GM12878 (cell line): ENCODE measurements at regions not wholly inside any gene's neighbourhood (a gene's known extent, or its start where the extent isn't known, plus 50 kb on each side); places are given as distances from the start of the nearest gene placed in this dataset.

Source experiments
- ATAC-seq: fragments of 200-7000 bp; cut with Tn5 transposase; 3 replicates; pipeline ENCODE4 v1.9.1; 2020; ENCODE audit warnings: mild to moderate bottlenecking, moderate library complexity
- BruUV-seq: library from RNA; stranded (reverse); fragments of 400-500 nt; replicated peaks from 2 replicates; lab custom pipeline; 2021; lab: Mats Ljungman, UMichigan
- CTCF ChIA-PET: fragments of 300-600 bp; sonication (Branson Sonifier 250); formaldehyde crosslinking; extraction: SDS; loops from one replicate; lab custom pipeline; 2021; ENCODE audit warnings: inconsistent platforms; lab: Yijun Ruan, JAX
- POLR2A ChIA-PET: fragments of 350-600 bp; formaldehyde crosslinking; extraction: SDS; loops from one replicate; lab custom pipeline; 2021; ENCODE audit warnings: inconsistent platforms; lab: Charles Lee
- RAD21 ChIA-PET: fragments of 300-600 bp; sonication (Branson Sonifier 250); formaldehyde crosslinking; loops from one replicate; lab custom pipeline; 2023; ENCODE audit warnings: antibody characterized with exemption; ENCODE audit not compliant: unreplicated experiment; lab: Charles Lee
- SMC1A ChIA-PET: fragments of 300-600 bp; sonication (Branson Sonifier 250); formaldehyde crosslinking; loops from one replicate; lab custom pipeline; 2023; ENCODE audit not compliant: unreplicated experiment, uncharacterized antibody; lab: Charles Lee
- DNase-seq: peaks from one replicate; pipeline ENCODE4 v3.0.0-alpha.2; 2011; ENCODE audit warnings: low read depth, low spot score
- FAIRE-seq: peaks from 3 replicates; lab custom pipeline; 2011; peaks lifted over from hg19 to GRCh38; lab: Jason Lieb, UNC
- H2AFZ ChIP-seq: 2 replicates; pipeline ENCODE4 v1.6.0; 2011; ENCODE audit warnings: low read depth, low read length, control low read depth; ENCODE audit not compliant: control insufficient read depth
- H3K27ac ChIP-seq: 2 replicates; pipeline ENCODE4 v1.5.1; 2011; ENCODE audit warnings: control low read depth; ENCODE audit not compliant: control insufficient read depth, insufficient read depth
- H3K27me3 ChIP-seq, 2 experiments: replicated peaks in 1 of 2; 2 replicates each; pipeline versions ENCODE4 v1.6.0 to v1.6.1; 2011; ENCODE audit warnings: low read length in 1 of 2; ENCODE audit not compliant: control insufficient read depth in 2 of 2, insufficient read depth in 2 of 2
- H3K36me3 ChIP-seq, 2 experiments: 2 replicates each; pipeline ENCODE4 v1.5.1; 2011; ENCODE audit warnings: low read length in 1 of 2; ENCODE audit not compliant: control insufficient read depth in 2 of 2, insufficient read depth in 2 of 2
- H3K4me1 ChIP-seq: 2 replicates; pipeline ENCODE4 v1.6.1; 2011; ENCODE audit warnings: mild to moderate bottlenecking, low read length, moderate library complexity, mixed read lengths; ENCODE audit not compliant: control insufficient read depth, insufficient read depth
- H3K4me2 ChIP-seq: 2 replicates; pipeline ENCODE4 v1.6.0; 2011; ENCODE audit warnings: control low read depth; ENCODE audit not compliant: control insufficient read depth, insufficient read depth
- H3K4me3 ChIP-seq: fragments of 200-600 bp; sonication (generic); 2 replicates; pipeline ENCODE4 v1.5.1; 2016
- H3K79me2 ChIP-seq: 2 replicates; pipeline ENCODE4 v1.6.0; 2011; ENCODE audit warnings: low read length; ENCODE audit not compliant: control insufficient read depth, insufficient read depth
- H3K9ac ChIP-seq: 2 replicates; pipeline ENCODE4 v1.8.0; 2011; ENCODE audit warnings: low read length, control low read depth, mixed read lengths; ENCODE audit not compliant: control insufficient read depth, insufficient read depth
- H3K9me3 ChIP-seq: replicated peaks from 3 replicates; pipeline ENCODE4 v1.5.1; 2011; ENCODE audit warnings: mild to moderate bottlenecking, low read length; ENCODE audit not compliant: control insufficient read depth, insufficient read depth
- H4K20me1 ChIP-seq: 2 replicates; pipeline ENCODE4 v1.6.0; 2011; ENCODE audit not compliant: control insufficient read depth, insufficient read depth
- ASH2L ChIP-seq: fragments of 300-600, 200-600 bp; sonication (generic); IDR thresholded peaks from 2 replicates; pipeline ENCODE4 v1.6.1; 2017; ENCODE audit warnings: low read depth, mild to moderate bottlenecking, borderline replicate concordance
- KDM1A ChIP-seq: fragments of 200-600 bp; sonication (generic); IDR thresholded peaks from 2 replicates; pipeline ENCODE4 v1.6.1; 2016; ENCODE audit warnings: borderline replicate concordance
- MTA2 ChIP-seq: fragments of 450-650 bp; IDR thresholded peaks from 2 replicates; pipeline ENCODE4 v1.6.1; 2016; ENCODE audit warnings: low read depth, mild to moderate bottlenecking, moderate library complexity
- NFIC ChIP-seq: IDR thresholded peaks from 2 replicates; pipeline ENCODE4 v1.6.1; 2012; ENCODE audit warnings: low read depth, mild to moderate bottlenecking, inconsistent platforms, low read length, moderate library complexity
- NRF1 ChIP-seq: conservative IDR thresholded peaks from 2 replicates; pipeline ENCODE4 v1.6.1; 2011; ENCODE audit warnings: mild to moderate bottlenecking, low read depth, low read length, improper control_type of control experiment
- RCOR1 ChIP-seq: conservative IDR thresholded peaks from 2 replicates; pipeline ENCODE4 v1.6.1; 2012; ENCODE audit warnings: low read depth, low read length, improper control_type of control experiment
- RUNX3 ChIP-seq: IDR thresholded peaks from 2 replicates; pipeline ENCODE4 v1.6.1; 2012; ENCODE audit warnings: low read length, inconsistent platforms
- SKIL ChIP-seq: fragments of 450-650 bp; IDR thresholded peaks from 2 replicates; pipeline ENCODE4 v1.6.1; 2017; ENCODE audit warnings: mild to moderate bottlenecking, low read depth, inconsistent platforms; ENCODE audit not compliant: poor library complexity, severe bottlenecking
- TCF7 ChIP-seq: IDR thresholded peaks from 2 replicates; pipeline ENCODE4 v1.6.1; 2014; ENCODE audit warnings: antibody characterized with exemption, borderline replicate concordance
- YY1 ChIP-seq: IDR thresholded peaks from 2 replicates; pipeline ENCODE4 v1.6.1; 2011; ENCODE audit warnings: low read depth, mild to moderate bottlenecking, low read length
- ZSCAN29 ChIP-seq: fragments of 450-650 bp; IDR thresholded peaks from 2 replicates; pipeline ENCODE4 v1.6.1; 2017; ENCODE audit warnings: mild to moderate bottlenecking, moderate library complexity
- WGBS: methylation state at CpG from one replicate; pipeline ENCODE4 v1.1.6; 2016; ENCODE audit warnings: low lambda C conversion rate; ENCODE audit not compliant: insufficient replicate concordance, insufficient coverage; ENCODE audit errors: missing lambda C conversion rate; 5-methylcytosine and 5-hydroxymethylcytosine counted together
- in situ Hi-C: fragments of 300-500 bp; cut with MboI; formaldehyde crosslinking; loops from 9 replicates; pipeline ENCODE4 v1.14.3; 2018; ENCODE audit warnings: mixed read lengths
- intact Hi-C: fragments of 100-400 bp; cut with micrococcal nuclease; formaldehyde crosslinking; loops from one replicate; pipeline ENCODE4 v1.14.2; 2022; ENCODE audit not compliant: unreplicated experiment
- TF ChIP-seq, protein P1 (sequence below): fragments of 450-650 bp; formaldehyde crosslinking; IDR thresholded peaks from 2 replicates; pipeline ENCODE4 v1.4.0; 2022; ENCODE audit warnings: mild to moderate bottlenecking, moderate library complexity
- TF ChIP-seq, protein P2 (sequence below): IDR thresholded peaks from 2 replicates; pipeline ENCODE4 v1.6.1; 2011; ENCODE audit warnings: low read depth, low read length, improper control_type of control experiment, borderline replicate concordance

DNA sequence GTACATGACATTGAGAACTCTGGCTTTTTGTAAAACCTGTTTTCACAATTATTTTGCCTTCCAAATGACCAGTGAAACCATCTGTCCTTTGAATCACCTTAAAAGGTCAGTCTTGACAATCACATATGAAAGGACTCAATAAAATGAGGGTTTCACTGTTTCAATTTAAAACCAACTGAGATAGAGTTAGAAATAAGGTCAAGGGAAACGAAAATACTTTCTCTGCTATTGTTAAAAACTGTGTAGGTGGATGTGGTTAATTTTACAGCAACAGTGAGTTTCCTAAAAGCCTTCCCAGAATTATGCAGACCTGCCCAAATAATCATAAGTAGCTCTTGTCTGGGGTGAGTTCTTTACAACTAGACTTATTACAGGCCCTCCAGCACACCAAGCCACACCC is 839.9 kb downstream of the RAB28 start:
- WGBS, result 0% methylated on average over 1 of the region's 1 CpG
- POLR2A ChIA-PET, result no interaction called here

GRCh38 chr4:12636191-12636590 is 847.9 kb downstream of the RAB28 start:
- Histone ChIP-seq H2AFZ (no peak overlapping the region), H3K4me2 (no peak overlapping the region), H4K20me1 (no peaks in the 10 kb centered on the region), H3K36me3 (no peaks in the 10 kb centered on the region), H3K27me3 (no peaks in the 10 kb centered on the region), H3K9me3 (no peaks in the 10 kb centered on the region), H3K27ac (no peak overlapping the region), H3K79me2 (no peaks in the 10 kb centered on the region), H3K4me3 (no peak overlapping the region), H3K4me1 (no peaks in the 10 kb centered on the region), H3K9ac (no peak overlapping the region)
- no peak for FAIRE-seq
- in situ Hi-C loops, result loop anchor here (25.0 kb wide), 1 partner anchor 874 kb away; no protein-coding TSS in a partner anchor
- RAD21 ChIA-PET, result no interaction called here
- intact Hi-C loops, result no loop called here
- CTCF ChIA-PET, result no interaction called here
- WGBS, result 22% methylated on average over 5 of the region's 5 CpGs
- BruUV-seq, result no TSS peak
- no peak for DNase-seq
- POLR2A ChIA-PET, result no interaction called here
- no peak for ATAC-seq
- SMC1A ChIA-PET, result no interaction called here
- no peak for TF ChIP-seq TCF7
- no peak for TF ChIP-seq NRF1
- TF ChIP-seq, protein P1, sequence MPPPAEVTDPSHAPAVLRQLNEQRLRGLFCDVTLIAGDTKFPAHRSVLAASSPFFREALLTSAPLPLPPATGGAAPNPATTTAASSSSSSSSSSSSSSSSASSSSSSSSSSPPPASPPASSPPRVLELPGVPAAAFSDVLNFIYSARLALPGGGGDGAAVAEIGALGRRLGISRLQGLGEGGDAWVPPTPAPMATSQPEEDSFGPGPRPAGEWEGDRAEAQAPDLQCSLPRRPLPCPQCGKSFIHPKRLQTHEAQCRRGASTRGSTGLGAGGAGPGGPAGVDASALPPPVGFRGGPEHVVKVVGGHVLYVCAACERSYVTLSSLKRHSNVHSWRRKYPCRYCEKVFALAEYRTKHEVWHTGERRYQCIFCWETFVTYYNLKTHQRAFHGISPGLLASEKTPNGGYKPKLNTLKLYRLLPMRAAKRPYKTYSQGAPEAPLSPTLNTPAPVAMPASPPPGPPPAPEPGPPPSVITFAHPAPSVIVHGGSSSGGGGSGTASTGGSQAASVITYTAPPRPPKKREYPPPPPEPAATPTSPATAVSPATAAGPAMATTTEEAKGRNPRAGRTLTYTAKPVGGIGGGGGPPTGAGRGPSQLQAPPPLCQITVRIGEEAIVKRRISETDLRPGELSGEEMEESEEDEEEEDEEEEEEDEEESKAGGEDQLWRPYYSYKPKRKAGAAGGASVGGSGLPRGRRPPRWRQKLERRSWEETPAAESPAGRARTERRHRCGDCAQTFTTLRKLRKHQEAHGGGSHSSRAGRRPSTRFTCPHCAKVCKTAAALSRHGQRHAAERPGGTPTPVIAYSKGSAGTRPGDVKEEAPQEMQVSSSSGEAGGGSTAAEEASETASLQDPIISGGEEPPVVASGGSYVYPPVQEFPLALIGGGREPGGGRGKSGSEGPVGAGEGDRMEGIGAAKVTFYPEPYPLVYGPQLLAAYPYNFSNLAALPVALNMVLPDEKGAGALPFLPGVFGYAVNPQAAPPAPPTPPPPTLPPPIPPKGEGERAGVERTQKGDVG, result no peak
- no peak for TF ChIP-seq ASH2L
- TF ChIP-seq SKIL, result no peak
- TF ChIP-seq, protein P2, sequence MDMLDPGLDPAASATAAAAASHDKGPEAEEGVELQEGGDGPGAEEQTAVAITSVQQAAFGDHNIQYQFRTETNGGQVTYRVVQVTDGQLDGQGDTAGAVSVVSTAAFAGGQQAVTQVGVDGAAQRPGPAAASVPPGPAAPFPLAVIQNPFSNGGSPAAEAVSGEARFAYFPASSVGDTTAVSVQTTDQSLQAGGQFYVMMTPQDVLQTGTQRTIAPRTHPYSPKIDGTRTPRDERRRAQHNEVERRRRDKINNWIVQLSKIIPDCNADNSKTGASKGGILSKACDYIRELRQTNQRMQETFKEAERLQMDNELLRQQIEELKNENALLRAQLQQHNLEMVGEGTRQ, result no peak
- no peak for TF ChIP-seq KDM1A
- no peak for TF ChIP-seq ZSCAN29

More for the DNA sequence above, 839.9 kb downstream of the RAB28 start:
- RAD21 ChIA-PET, result no interaction called here
- Histone ChIP-seq H3K9me3 (no peaks in the 10 kb centered on the region), H3K79me2 (no peaks in the 10 kb centered on the region), H3K9ac (no peak overlapping the region), H4K20me1 (no peaks in the 10 kb centered on the region), H3K36me3 (no peaks in the 10 kb centered on the region), H3K4me2 (no peak overlapping the region), H3K4me1 (no peaks in the 10 kb centered on the region), H3K4me3 (no peak overlapping the region), H3K27ac (no peak overlapping the region), H3K27me3 (no peaks in the 10 kb centered on the region), H2AFZ (no peak overlapping the region)
- ATAC-seq (no peak), FAIRE-seq (no peak), DNase-seq (no peak)
- SMC1A ChIA-PET, result no interaction called here
- intact Hi-C loops, result no loop called here
- 0 out of 2 replicates have a peak, but pooled peaks have one; percentile 32 for TF ChIP-seq NFIC
- no peak for TF ChIP-seq MTA2
- no peak for TF ChIP-seq YY1
- no peak for TF ChIP-seq RCOR1
- peak; percentile 63 for TF ChIP-seq RUNX3
- no TSS peak for BruUV-seq
- CTCF ChIA-PET, result interaction anchor here (1.2 kb wide), 1 partner anchor 11 kb away, joined by 6 read pairs; no protein-coding TSS in a partner anchor
- in situ Hi-C loops, result loop anchor here (25.0 kb wide), 1 partner anchor 882 kb away; no protein-coding TSS in a partner anchor
